NT2/D1 (cell line): ENCODE measurements at regions not wholly inside any gene's neighbourhood (a gene's known extent, or its start where the extent isn't known, plus 50 kb on each side); places are given as distances from the start of the nearest gene placed in this dataset.
A peak's percentile ranks its signal among the peaks of the same experiment; 100 is the strongest.

Experiments
- DNase-seq: peaks from one replicate; pipeline ENCODE4 v3.0.0-alpha.2; 2011; ENCODE audit warnings: low read depth, low spot score
- H3K27me3 ChIP-seq: 2 replicates; pipeline ENCODE4 v1.6.0; 2011; ENCODE audit warnings: mild to moderate bottlenecking; ENCODE audit not compliant: insufficient read length, insufficient read depth
- H3K36me3 ChIP-seq: 2 replicates; pipeline ENCODE4 v1.6.1; 2011; ENCODE audit warnings: mild to moderate bottlenecking, low read length, mixed read lengths; ENCODE audit not compliant: insufficient read depth, insufficient read length
- H3K4me1 ChIP-seq: 2 replicates; pipeline ENCODE4 v1.5.1; 2011; ENCODE audit not compliant: insufficient read depth, insufficient read length
- H3K4me3 ChIP-seq: 2 replicates; pipeline ENCODE4 v1.5.1; 2011; ENCODE audit warnings: low read depth; ENCODE audit not compliant: insufficient read length
- H3K9ac ChIP-seq: 2 replicates; pipeline ENCODE4 v1.6.0; 2011; ENCODE audit warnings: low read depth; ENCODE audit not compliant: insufficient read length
- H3K9me3 ChIP-seq: 2 replicates; pipeline ENCODE4 v1.5.1; 2011; ENCODE audit warnings: mild to moderate bottlenecking, low read length; ENCODE audit not compliant: insufficient read depth
- SUZ12 ChIP-seq: IDR thresholded peaks from 2 replicates; pipeline ENCODE4 v1.6.1; 2011; ENCODE audit not compliant: insufficient read length, insufficient read depth; ENCODE audit errors: extremely low read depth
- YY1 ChIP-seq: IDR thresholded peaks from 2 replicates; pipeline ENCODE4 v1.6.1; 2011; ENCODE audit not compliant: insufficient read length, insufficient read depth
- ZNF274 ChIP-seq: IDR thresholded peaks from 2 replicates; pipeline ENCODE4 v1.6.1; 2011; ENCODE audit warnings: mild to moderate bottlenecking, low read depth, low read length

DNA sequence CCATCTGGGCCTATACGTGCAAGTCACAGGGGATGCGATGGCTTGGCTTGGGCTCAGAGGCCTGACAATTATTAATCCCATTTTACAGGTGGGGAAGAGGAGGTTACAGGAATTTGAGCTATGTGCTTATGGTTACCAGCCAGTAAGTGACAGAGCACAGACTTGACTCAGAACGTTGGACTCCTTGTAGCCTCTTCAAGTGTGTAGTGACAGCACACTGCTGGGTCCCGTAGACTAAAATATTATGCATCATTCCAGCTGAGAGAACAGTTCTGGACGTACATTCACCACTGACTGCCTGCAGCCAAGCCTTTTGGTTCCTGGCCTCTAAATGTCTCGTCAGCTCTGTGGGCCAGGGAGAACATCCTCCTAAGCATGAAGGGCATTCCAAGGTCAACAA lies 314.5 kb downstream of the GPAT3 start:
- H3K4me1 ChIP-seq: peaks cover 3% of the 10 kb centered on the region
- DNase-seq: no peak
- no peaks in the 10 kb centered on the region for H3K27me3 ChIP-seq
- no peaks in the 10 kb centered on the region for H3K9me3 ChIP-seq
- no peak overlapping the region for H3K4me3 ChIP-seq
- no peaks in the 10 kb centered on the region for H3K36me3 ChIP-seq
- peak overlapping the region; percentile 50 for H3K9ac ChIP-seq
- TF ChIP-seq SUZ12 (no peak), ZNF274 (no peak), YY1 (no peak)

DNA sequence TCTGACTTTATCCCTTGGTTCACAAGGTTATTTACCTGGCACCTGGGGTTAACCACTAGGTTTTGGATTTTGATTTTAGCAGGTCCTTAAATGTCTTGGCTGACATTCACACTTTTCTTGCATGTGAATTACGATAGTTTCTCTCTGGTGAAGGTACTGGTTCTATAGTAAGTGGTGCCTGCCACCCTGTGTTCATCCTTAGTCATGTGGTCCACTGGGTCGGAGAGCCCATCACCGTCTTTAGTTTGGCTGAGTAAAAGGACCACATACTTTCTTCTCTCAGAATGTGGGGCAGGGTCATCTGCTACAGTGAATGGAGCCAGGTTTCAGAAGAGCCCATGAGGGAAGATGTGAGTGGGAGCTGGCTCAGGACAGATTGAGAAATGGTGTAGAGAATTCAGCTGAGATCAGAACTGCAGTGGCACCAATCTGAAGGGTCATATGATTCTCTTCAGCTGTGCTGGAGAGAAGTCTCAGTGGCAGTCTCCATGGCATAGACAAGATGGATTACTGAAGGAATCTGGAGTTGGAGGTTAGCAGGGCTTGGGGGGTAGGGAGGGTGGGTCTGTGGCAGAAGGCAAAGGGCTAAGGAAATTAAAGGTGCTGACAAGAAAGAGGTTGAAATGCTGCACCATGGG lies 310.4 kb downstream of the GPAT3 start:
- TF ChIP-seq SUZ12 (no peak), ZNF274 (no peak), YY1 (no peak)
- H3K9me3 ChIP-seq: no peaks in the 10 kb centered on the region
- H3K4me3 ChIP-seq: no peak overlapping the region
- H3K4me1 ChIP-seq: peaks cover 3% of the 10 kb centered on the region
- H3K27me3 ChIP-seq: no peaks in the 10 kb centered on the region
- H3K36me3 ChIP-seq: no peaks in the 10 kb centered on the region
- DNase-seq: no peak
- H3K9ac ChIP-seq: no peak overlapping the region

DNA sequence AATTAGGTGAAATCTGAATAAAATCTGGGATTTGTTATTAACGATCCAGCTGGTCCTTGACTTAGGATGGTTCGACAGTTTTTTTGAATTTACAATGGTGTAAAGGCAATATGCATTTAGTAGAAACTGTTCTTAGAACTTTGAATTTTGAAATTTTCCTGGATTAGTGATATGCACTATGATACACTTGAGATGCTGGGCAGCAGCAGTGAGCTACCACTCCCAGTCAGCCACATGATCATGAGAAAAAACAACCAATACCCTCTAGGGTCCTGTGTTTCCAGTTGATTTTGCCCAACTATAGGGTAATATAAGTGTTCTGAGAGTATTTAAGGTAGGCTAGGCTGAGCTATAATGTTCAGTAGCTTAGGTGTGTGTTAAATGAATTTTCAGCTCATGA lies 303.7 kb downstream of the GPAT3 start:
- no peaks in the 10 kb centered on the region for H3K36me3 ChIP-seq
- H3K27me3 ChIP-seq: no peaks in the 10 kb centered on the region
- no peaks in the 10 kb centered on the region for H3K9me3 ChIP-seq
- no peak for TF ChIP-seq ZNF274
- H3K9ac ChIP-seq: no peak overlapping the region
- H3K4me1 ChIP-seq: no peaks in the 10 kb centered on the region
- DNase-seq: no peak
- H3K4me3 ChIP-seq: no peak overlapping the region

DNA sequence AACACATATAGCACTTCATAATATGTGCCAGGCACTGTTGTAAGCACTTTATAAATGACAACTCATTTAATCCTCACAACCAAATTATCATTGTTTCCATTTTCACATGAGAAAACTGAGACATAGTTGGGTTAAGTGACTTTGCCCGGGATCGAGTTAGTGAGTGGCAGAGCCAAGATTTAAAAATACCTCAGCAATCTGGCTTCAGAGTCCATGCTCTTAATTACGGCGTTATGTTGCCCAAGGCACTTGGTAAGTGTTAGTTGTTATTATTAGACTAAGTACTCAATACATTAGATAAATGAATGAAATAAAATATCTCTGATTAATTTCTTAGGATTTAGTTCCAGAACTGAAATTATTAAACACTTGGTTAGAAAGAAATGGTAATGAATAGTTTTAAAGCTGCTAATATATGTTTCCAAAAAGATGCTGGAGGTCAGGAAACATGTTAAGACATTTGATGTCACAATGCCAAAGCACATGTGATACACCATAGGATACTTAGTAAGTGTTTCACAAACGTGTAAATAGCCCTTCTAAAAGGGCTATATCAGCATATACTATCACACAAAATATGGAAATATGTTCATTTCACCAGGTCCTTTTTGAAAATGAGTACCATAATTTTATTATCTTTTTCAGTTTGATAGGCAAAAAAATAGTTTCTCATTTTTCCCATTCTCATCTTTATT lies 301.9 kb downstream of the GPAT3 start:
- H3K9ac ChIP-seq: no peak overlapping the region
- no peak overlapping the region for H3K4me3 ChIP-seq
- no peaks in the 10 kb centered on the region for H3K27me3 ChIP-seq
- H3K4me1 ChIP-seq: no peaks in the 10 kb centered on the region
- no peaks in the 10 kb centered on the region for H3K36me3 ChIP-seq
- TF ChIP-seq SUZ12 (no peak), ZNF274 (no peak), YY1 (no peak)
- DNase-seq: no peak
- no peaks in the 10 kb centered on the region for H3K9me3 ChIP-seq

DNA sequence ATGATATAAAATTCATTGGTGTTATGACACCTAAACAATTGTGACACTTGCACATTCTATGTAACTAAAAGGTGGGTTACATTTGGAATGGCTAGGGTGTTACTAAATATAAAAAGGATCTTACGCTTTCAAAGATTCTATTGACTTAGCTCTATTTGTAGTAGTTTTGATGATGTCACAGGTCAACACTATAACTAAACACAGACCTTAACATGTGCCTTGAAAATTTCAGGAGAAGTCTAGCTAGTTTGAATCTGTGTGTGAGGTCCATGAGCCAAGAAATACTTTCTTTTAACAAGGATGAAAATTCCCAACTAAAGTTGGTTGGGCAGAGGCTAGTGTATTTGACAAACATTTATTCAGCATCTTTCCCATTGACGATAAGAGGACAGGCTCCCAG lies 298.0 kb downstream of the GPAT3 start:
- H3K9ac ChIP-seq: no peak overlapping the region
- H3K9me3 ChIP-seq: no peaks in the 10 kb centered on the region
- TF ChIP-seq YY1 (no peak), ZNF274 (no peak), SUZ12 (no peak)
- no peaks in the 10 kb centered on the region for H3K4me1 ChIP-seq
- no peaks in the 10 kb centered on the region for H3K36me3 ChIP-seq
- no peak for DNase-seq
- H3K27me3 ChIP-seq: no peaks in the 10 kb centered on the region
- no peak overlapping the region for H3K4me3 ChIP-seq

DNA sequence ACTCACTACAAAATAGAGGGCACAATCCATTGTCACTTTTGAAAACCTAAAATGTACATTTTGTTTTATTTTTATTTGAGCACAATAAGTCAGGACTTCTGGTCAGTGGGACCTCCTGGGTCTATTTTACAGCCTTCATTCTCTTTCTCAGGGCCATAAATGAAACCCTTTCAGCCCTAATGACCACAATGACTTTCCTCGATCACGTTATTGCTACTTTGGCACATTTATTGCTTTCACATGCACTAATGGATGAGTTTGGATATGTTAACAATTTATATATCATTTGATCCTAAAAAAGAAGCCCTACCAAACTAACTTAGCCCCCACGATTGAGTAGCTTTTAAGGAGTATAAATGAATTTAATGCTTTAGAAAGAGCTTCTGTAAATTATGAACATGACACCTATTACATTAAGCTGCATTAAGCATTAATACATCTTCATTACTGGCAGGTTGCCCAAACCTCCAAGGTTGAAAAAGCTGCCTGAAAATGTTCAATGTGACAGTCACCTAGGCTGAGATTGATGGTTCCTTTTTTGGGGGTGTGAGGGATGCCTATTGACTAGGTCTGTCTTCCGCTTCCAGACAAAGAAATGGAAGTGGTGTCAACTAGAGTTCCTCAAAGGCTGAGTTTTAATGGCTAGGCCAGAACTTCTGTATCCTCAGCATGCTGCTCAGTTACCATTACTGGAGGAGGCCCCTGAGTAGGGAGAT lies 296.4 kb downstream of the GPAT3 start:
- no peak for DNase-seq
- Histone ChIP-seq H3K4me1 (no peaks in the 10 kb centered on the region), H3K9me3 (no peaks in the 10 kb centered on the region), H3K4me3 (no peak overlapping the region), H3K36me3 (no peaks in the 10 kb centered on the region), H3K9ac (no peak overlapping the region), H3K27me3 (no peaks in the 10 kb centered on the region)
- TF ChIP-seq ZNF274 (no peak), SUZ12 (no peak), YY1 (no peak)

DNA sequence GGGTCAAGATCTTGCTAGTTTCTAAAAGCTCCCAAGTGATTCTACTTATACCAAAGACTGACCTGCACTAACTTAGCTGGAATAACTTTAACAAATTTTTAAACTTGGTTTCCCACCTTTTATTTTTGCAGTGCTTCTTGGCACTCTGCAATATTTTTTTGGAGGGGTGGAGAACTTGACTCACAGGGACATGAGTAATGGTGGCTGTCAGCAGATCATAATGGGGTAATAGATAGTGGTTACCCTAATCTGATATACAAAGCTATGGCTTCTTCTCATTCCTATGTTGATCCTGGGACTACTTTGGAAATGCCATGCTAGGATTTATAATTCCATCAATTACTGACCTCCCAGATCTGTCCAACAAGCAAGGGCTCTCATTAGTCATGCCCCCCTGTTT lies 295.7 kb downstream of the GPAT3 start:
- Histone ChIP-seq H3K4me1 (no peaks in the 10 kb centered on the region), H3K4me3 (no peak overlapping the region), H3K9ac (no peak overlapping the region), H3K27me3 (no peaks in the 10 kb centered on the region), H3K36me3 (no peaks in the 10 kb centered on the region), H3K9me3 (no peaks in the 10 kb centered on the region)
- TF ChIP-seq SUZ12 (no peak), YY1 (no peak), ZNF274 (no peak)
- no peak for DNase-seq
